ENCODE measurements at regions not wholly inside any gene's neighbourhood (a gene's known extent, or its start where the extent isn't known, plus 50 kb on each side); places are given as distances from the start of the nearest gene placed in this dataset.

DNA sequence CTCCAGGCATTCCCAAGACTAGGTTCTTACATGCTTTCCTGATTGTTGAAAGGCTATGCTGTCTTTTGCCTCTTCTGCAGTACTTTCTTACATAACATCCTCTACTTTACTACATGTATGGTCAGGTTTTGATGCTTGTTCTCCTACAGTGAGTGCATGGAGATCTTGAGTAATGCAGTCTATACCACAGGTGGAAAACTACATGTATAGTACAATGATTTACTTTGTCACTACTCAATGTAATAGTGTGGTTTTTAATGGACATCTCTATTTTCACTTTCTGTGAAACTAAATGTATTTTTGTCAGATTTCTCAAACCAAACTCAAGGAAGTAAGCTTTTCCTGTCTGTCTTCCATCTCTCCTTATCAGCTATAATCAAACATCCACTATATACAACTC is 657.0 kb downstream of the TUSC7 start:
- no peak overlapping the region for H3K56ac ChIP-seq (replicated peaks; ENCODE audit: insufficient read length, low read depth, low read length)
- no peaks in the 10 kb centered on the region for H3K79me2 ChIP-seq (ENCODE audit: control insufficient read depth in 1 of 2, insufficient read depth in 2 of 2, low read length in 2 of 2)
- H3K36me3 ChIP-seq (ENCODE audit: control insufficient read depth in 2 of 4, insufficient read depth in 4 of 4, low read length in 3 of 4): no peaks in the 10 kb centered on the region
- no peak overlapping the region for H2AFZ ChIP-seq (ENCODE audit: low read length)
- no peak overlapping the region for H3K27ac ChIP-seq (ENCODE audit: low read depth, low read length)
- no peak overlapping the region for H3K4ac ChIP-seq (replicated peaks; ENCODE audit: insufficient read length, low read depth, low read length)
- H3K9me3 ChIP-seq (ENCODE audit: insufficient read depth in 2 of 2, low read depth in 1 of 2, low read length in 1 of 2): no peaks in the 10 kb centered on the region; a peak in 1 of 4 replicates
- no peak overlapping the region for H4K8ac ChIP-seq (ENCODE audit: extremely low read depth, insufficient read depth, low read length)
- H3K79me1 ChIP-seq (ENCODE audit: low read depth, low read length): no peaks in the 10 kb centered on the region
- no peak overlapping the region for H3K18ac ChIP-seq (ENCODE audit: extremely low read depth, low read length)
- no peak overlapping the region for H2BK120ac ChIP-seq (replicated peaks; ENCODE audit: low read depth, low read length)
- H3K4me3 ChIP-seq (ENCODE audit: extremely low read depth in 1 of 4, insufficient read depth in 2 of 4, low read depth in 3 of 4, low read length in 4 of 4): no peak overlapping the region
- FAIRE-seq (no peak), DNase-seq (ENCODE audit: low read depth in 1 of 2, low spot score in 2 of 2) (no peak)
- no peaks in the 10 kb centered on the region for H3K27me3 ChIP-seq (replicated peaks in 1 of 4; ENCODE audit: control insufficient read depth in 3 of 4, extremely low read depth in 1 of 4, insufficient read depth in 3 of 4, low read length in 3 of 4)
- H2BK15ac ChIP-seq (ENCODE audit: low read length): no peak overlapping the region
- TF ChIP-seq TCF12 (IDR thresholded peaks at IDR 0.05; ENCODE audit: low read depth, low read length) (no peak), TAF1 (IDR thresholded peaks at IDR 0.05; ENCODE audit: low read depth, low read length) (no peak), CHD1 (IDR thresholded peaks at IDR 0.05; ENCODE audit: low read depth, low read length) (no peak)
- ChIA-PET POLR2A (ENCODE audit: partially characterized antibody) (no interaction called here), CTCF (ENCODE audit: partially characterized antibody) (interaction anchor here (0.6 kb wide), 1 partner anchor 74 kb away, joined by 3 read pairs; no protein-coding TSS in a partner anchor)
- H4K20me1 ChIP-seq (replicated peaks in 1 of 2; ENCODE audit: control insufficient read depth in 1 of 2, insufficient read depth in 2 of 2, low read length in 2 of 2): no peaks in the 10 kb centered on the region
- H4K5ac ChIP-seq (ENCODE audit: insufficient read length, low read depth, low read length): no peak overlapping the region
- no peaks in the 10 kb centered on the region; the same call in 1 of the 2 replicates for H3K23me2 ChIP-seq (ENCODE audit: low read depth, low read length)
- no peak overlapping the region for H2AK5ac ChIP-seq (ENCODE audit: low read depth, low read length)
- no peak overlapping the region for H3K4me2 ChIP-seq (ENCODE audit: insufficient read depth in 1 of 2, low read depth in 2 of 2, low read length in 2 of 2)
- H3K4me1 ChIP-seq (replicated peaks in 1 of 4; ENCODE audit: control insufficient read depth in 3 of 4, insufficient read depth in 4 of 4, low read length in 3 of 4): no peaks in the 10 kb centered on the region
- H2BK12ac ChIP-seq (ENCODE audit: low read depth, low read length): no peak overlapping the region
- no peak overlapping the region for H3K14ac ChIP-seq (ENCODE audit: insufficient read length)
- H2BK20ac ChIP-seq (ENCODE audit: low read length): no peak overlapping the region
- H3K9ac ChIP-seq (replicated peaks in 1 of 4; ENCODE audit: extremely low read depth in 1 of 4, low read depth in 3 of 4, low read length in 3 of 4): no peak overlapping the region
- no peak overlapping the region for H4K91ac ChIP-seq (replicated peaks; ENCODE audit: insufficient read length, low read length)
- H3K23ac ChIP-seq (ENCODE audit: insufficient read length): no peak overlapping the region
- no peak overlapping the region for H2BK5ac ChIP-seq (ENCODE audit: low read depth, low read length)
